Karpas-422 (cell line): ENCODE measurements at regions not wholly inside any gene's neighbourhood (a gene's known extent, or its start where the extent isn't known, plus 50 kb on each side); places are given as distances from the start of the nearest gene placed in this dataset.

ENCODE experiments used
- DNase-seq: peaks from one replicate; pipeline ENCODE4 v3.0.0-alpha.2; 2015
- H2AFZ ChIP-seq: fragments of 200-600 bp; sonication (generic); 2 replicates; pipeline ENCODE4 v1.6.1; 2014; ENCODE audit warnings: antibody characterized with exemption, low read length, mixed read lengths
- H3K27ac ChIP-seq: fragments of 200-600 bp; sonication (generic); 2 replicates; pipeline ENCODE4 v1.5.1; 2014; ENCODE audit warnings: mild to moderate bottlenecking, low read length, moderate library complexity
- H3K27me3 ChIP-seq: fragments of 200-600 bp; sonication (generic); 2 replicates; pipeline ENCODE4 v1.6.1; 2014; ENCODE audit warnings: low read length, mixed read lengths
- H3K36me3 ChIP-seq: fragments of 200-600 bp; sonication (generic); 2 replicates; pipeline ENCODE4 v1.6.1; 2014; ENCODE audit warnings: low read length, mixed read lengths; ENCODE audit not compliant: insufficient read depth
- H3K4me1 ChIP-seq: fragments of 200-600 bp; sonication (generic); 2 replicates; pipeline ENCODE4 v1.6.1; 2014; ENCODE audit warnings: mild to moderate bottlenecking, low read length, mixed read lengths
- H3K4me2 ChIP-seq: fragments of 200-600 bp; sonication (generic); 2 replicates; pipeline ENCODE4 v1.6.1; 2014; ENCODE audit warnings: low read length, low read depth, mild to moderate bottlenecking; ENCODE audit not compliant: poor library complexity, severe bottlenecking
- H3K4me3 ChIP-seq: fragments of 200-600 bp; sonication (generic); 2 replicates; pipeline ENCODE4 v1.5.1; 2014; ENCODE audit warnings: mild to moderate bottlenecking, antibody characterized with exemption, low read length, mixed read lengths
- H3K79me2 ChIP-seq: fragments of 200-600 bp; sonication (generic); 2 replicates; pipeline ENCODE4 v1.6.1; 2014; ENCODE audit warnings: mild to moderate bottlenecking, low read length, mixed read lengths
- H3K9ac ChIP-seq: fragments of 200-600 bp; sonication (generic); 2 replicates; pipeline ENCODE4 v1.6.0; 2014; ENCODE audit warnings: low read length
- H3K9me2 ChIP-seq: fragments of 200-600 bp; sonication (generic), shearing (Covaris generic); replicated peaks from 2 replicates; pipeline ENCODE4 v1.6.0; 2014; ENCODE audit warnings: mild to moderate bottlenecking, low read length, moderate library complexity; ENCODE audit not compliant: insufficient read depth
- H3K9me3 ChIP-seq: fragments of 300-700, 200-600 bp; sonication (generic); 2 replicates; pipeline ENCODE4 v1.6.1; 2014; ENCODE audit warnings: low read length, mixed read lengths
- H4K20me1 ChIP-seq: fragments of 200-600 bp; sonication (generic); 2 replicates; pipeline ENCODE4 v1.6.1; 2014; ENCODE audit warnings: mild to moderate bottlenecking, antibody characterized with exemption, low read length, low read depth; ENCODE audit not compliant: insufficient read depth

DNA sequence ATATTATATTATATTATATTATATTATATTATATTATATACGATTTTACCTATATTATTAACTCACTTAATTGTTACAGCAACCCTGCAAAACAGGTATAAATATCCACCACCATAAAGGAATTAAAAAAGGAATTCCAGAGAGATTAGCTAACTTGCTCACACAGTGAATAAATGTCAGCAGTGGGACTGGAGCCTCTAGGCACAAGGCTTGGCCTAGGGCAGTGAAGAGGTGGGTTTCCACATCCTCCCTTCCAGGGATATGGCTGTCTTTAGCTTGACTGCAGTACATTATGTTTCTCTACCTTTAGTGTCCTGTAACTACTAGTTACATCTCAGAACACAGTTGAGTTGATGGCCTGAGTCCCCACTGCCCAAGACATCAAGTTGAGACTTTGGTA, 166.9 kb downstream of the SLC15A5 start:
- Histone ChIP-seq H3K27ac (no peak overlapping the region), H3K4me2 (no peak overlapping the region), H2AFZ (no peak overlapping the region), H3K4me3 (no peak overlapping the region), H3K9me3 (no peaks in the 10 kb centered on the region), H3K9me2 (no peaks in the 10 kb centered on the region), H3K79me2 (no peaks in the 10 kb centered on the region), H4K20me1 (no peaks in the 10 kb centered on the region), H3K9ac (no peak overlapping the region), H3K36me3 (no peaks in the 10 kb centered on the region), H3K27me3 (no peaks in the 10 kb centered on the region), H3K4me1 (no peaks in the 10 kb centered on the region)
- no peak for DNase-seq

DNA sequence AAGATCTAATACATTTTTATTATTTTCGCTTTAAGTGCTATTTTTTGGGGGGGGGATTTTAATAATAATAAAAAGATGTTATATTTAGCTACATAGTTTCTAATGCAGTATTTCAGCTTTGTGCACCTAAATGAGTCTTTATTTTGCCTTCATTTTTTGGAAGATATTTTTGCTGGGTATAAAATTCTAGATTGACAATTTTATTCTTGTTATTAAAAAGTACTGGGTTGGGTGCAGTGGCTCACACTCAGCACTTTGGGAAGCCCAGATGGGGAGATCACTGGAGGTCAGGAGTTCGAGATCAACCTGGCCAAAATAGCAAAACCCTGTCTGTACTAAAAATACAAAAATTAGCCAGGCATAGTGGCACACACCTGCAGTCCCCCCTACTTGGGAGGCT, 173.6 kb downstream of the SLC15A5 start:
- DNase-seq = no peak
- Histone ChIP-seq H3K9me2 (no peaks in the 10 kb centered on the region), H3K79me2 (no peaks in the 10 kb centered on the region), H2AFZ (no peak overlapping the region), H3K4me2 (no peak overlapping the region), H3K27ac (no peak overlapping the region), H4K20me1 (no peaks in the 10 kb centered on the region), H3K27me3 (no peaks in the 10 kb centered on the region), H3K36me3 (no peaks in the 10 kb centered on the region), H3K4me3 (no peak overlapping the region), H3K9me3 (peaks cover 6% of the 10 kb centered on the region; the same call in 1 of the 2 replicates), H3K9ac (no peak overlapping the region), H3K4me1 (no peaks in the 10 kb centered on the region)

DNA sequence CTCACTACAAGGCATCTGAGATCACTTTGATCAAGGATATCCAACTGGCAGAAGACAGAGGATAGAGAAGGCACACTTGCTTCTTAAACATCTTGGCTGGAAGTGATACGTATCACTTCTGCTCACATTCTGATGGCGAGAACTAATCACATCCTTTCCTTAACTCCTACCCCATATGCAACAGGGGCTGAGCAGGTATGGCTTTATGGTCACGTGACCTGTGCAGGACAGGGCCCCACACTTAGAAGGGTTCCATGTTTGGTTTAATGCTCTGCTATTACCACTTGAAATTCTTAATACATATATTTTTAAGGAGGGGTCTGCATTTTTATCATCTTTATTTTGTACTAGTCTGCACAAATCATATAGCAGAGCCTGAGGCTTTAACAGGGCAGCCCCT, 177.3 kb downstream of the SLC15A5 start:
- H2AFZ ChIP-seq = no peak overlapping the region
- H3K9ac ChIP-seq = no peak overlapping the region
- H3K4me1 ChIP-seq = no peaks in the 10 kb centered on the region
- H3K9me2 ChIP-seq = no peaks in the 10 kb centered on the region
- H4K20me1 ChIP-seq = no peaks in the 10 kb centered on the region
- no peaks in the 10 kb centered on the region for H3K27me3 ChIP-seq
- H3K79me2 ChIP-seq = no peaks in the 10 kb centered on the region
- no peak for DNase-seq
- H3K4me3 ChIP-seq = no peak overlapping the region
- H3K36me3 ChIP-seq = no peaks in the 10 kb centered on the region
- H3K27ac ChIP-seq = no peak overlapping the region
- no peak overlapping the region for H3K4me2 ChIP-seq
- H3K9me3 ChIP-seq = peaks cover 6% of the 10 kb centered on the region; the same call in 1 of the 2 replicates

DNA sequence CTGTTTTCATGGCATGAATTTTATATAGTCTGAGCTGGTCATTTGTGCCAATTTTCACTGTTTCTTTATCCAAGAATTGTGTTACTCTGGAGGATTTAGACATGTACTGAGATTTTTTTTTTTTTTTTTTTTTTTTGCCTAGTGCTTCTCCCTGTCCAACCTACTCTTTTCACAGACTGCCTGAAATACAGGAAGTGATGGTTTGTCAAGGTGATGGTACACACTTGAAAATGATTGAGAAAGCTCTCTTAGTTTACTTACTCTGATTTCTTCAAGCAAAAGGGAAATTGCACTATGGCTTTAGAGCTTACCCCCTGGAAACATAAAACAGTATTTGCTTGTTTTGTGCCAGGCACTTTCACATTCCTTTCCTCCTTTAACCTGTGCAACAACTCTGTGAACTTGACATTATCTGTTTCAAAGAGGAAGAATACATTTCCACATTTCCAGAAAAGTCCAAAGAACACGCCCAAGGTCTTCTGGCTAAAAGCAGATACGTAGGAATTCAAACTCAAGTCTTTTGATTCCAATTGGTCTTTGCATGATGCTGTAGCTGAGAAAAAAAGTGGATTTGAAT, 181.1 kb downstream of the SLC15A5 start:
- Histone ChIP-seq H3K79me2 (no peaks in the 10 kb centered on the region), H3K4me3 (no peak overlapping the region), H4K20me1 (no peaks in the 10 kb centered on the region), H3K4me2 (no peak overlapping the region), H3K9me2 (no peaks in the 10 kb centered on the region), H3K27me3 (no peaks in the 10 kb centered on the region), H2AFZ (no peak overlapping the region), H3K9me3 (no peaks in the 10 kb centered on the region; the same call in 1 of the 2 replicates), H3K4me1 (no peaks in the 10 kb centered on the region), H3K9ac (no peak overlapping the region), H3K36me3 (no peaks in the 10 kb centered on the region), H3K27ac (no peak overlapping the region)
- no peak for DNase-seq

DNA sequence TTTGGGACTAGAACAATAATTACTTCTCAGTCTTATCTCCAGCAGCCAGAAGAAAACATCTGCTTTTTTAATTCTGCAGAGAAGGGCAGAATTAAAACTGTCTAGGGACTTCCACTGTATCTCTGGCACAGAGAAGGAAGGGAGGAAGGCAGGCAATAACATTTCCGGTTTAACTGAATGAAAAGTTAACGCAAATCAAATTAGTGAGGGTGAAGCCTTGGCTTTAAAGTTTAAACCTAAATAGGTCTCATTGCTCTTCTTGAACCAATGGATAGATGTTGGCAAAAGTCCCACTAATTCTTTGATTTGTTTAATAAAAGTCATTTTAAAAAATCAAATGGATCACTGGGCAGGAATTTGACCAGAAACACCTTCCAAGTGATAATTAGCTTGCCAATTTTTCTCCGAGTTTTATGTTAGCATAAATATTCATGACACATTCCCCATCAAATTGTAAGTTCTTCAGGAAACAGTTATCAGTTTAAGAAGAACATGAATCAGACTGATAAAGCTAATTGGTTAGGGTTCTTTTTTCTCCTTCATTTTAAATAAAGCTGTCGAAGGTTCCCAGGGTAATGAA, 181.9 kb downstream of the SLC15A5 start:
- Histone ChIP-seq H2AFZ (0 out of 2 replicates have a peak overlapping the region, but pooled peaks have one; percentile 66), H3K4me2 (no peak overlapping the region), H3K27ac (no peak overlapping the region), H3K36me3 (no peaks in the 10 kb centered on the region), H3K4me1 (no peaks in the 10 kb centered on the region), H3K9me2 (no peaks in the 10 kb centered on the region), H4K20me1 (no peaks in the 10 kb centered on the region), H3K9me3 (no peaks in the 10 kb centered on the region; the same call in 1 of the 2 replicates), H3K9ac (no peak overlapping the region), H3K4me3 (no peak overlapping the region), H3K79me2 (no peaks in the 10 kb centered on the region), H3K27me3 (no peaks in the 10 kb centered on the region)
- DNase-seq = no peak

DNA sequence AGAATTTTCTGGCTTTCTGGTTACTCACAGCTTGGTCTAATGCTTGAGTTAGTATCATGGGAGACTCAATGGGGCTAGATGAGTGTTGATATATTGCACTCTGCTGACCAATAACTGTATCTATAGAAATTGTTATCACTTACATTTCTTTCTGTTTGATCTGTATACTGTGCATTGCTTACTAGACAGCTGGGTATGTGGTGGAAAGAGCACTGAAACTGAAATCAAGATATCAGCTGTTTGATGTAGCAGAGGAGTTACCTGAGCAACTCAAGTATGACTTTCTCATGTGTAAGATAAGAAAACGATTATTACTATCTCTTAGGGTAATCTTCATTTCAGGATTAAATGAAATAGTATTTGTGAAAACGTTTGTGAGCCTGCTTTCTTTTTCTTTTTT, 183.0 kb downstream of the SLC15A5 start:
- Histone ChIP-seq H4K20me1 (no peaks in the 10 kb centered on the region), H3K9ac (no peak overlapping the region), H3K9me3 (no peaks in the 10 kb centered on the region; the same call in 1 of the 2 replicates), H2AFZ (no peak overlapping the region), H3K27me3 (no peaks in the 10 kb centered on the region), H3K4me2 (no peak overlapping the region), H3K4me3 (no peak overlapping the region), H3K27ac (no peak overlapping the region), H3K79me2 (no peaks in the 10 kb centered on the region), H3K9me2 (no peaks in the 10 kb centered on the region), H3K36me3 (no peaks in the 10 kb centered on the region), H3K4me1 (no peaks in the 10 kb centered on the region)
- DNase-seq = no peak

DNA sequence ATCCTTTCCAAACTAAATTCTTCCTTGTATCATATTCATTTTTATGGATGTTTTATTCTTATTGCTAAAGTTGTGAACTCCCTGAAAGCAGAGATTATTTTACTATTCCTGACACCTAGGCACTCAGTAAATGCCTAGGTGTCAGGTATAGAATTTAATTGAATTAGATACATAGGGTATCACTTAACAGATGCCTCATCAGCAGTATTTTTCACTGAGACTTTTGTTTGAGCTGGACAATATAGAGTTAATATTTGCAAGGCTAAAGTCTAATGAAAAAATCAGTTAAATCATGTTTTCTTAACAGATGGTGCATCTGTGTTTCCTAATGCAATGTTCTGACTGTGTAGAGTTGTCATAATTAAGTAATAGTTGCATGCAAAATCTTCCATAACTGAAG, 182.7 kb downstream of the DERA start:
- H3K27me3 ChIP-seq = no peaks in the 10 kb centered on the region
- H3K9me2 ChIP-seq = no peaks in the 10 kb centered on the region
- no peak overlapping the region for H3K9ac ChIP-seq
- H3K9me3 ChIP-seq = no peaks in the 10 kb centered on the region; the same call in 1 of the 2 replicates
- H3K36me3 ChIP-seq = no peaks in the 10 kb centered on the region
- H3K4me2 ChIP-seq = no peak overlapping the region
- H2AFZ ChIP-seq = no peak overlapping the region
- H4K20me1 ChIP-seq = no peaks in the 10 kb centered on the region
- H3K79me2 ChIP-seq = no peaks in the 10 kb centered on the region
- H3K4me3 ChIP-seq = no peak overlapping the region
- H3K4me1 ChIP-seq = no peaks in the 10 kb centered on the region
- DNase-seq = no peak
- H3K27ac ChIP-seq = no peak overlapping the region

DNA sequence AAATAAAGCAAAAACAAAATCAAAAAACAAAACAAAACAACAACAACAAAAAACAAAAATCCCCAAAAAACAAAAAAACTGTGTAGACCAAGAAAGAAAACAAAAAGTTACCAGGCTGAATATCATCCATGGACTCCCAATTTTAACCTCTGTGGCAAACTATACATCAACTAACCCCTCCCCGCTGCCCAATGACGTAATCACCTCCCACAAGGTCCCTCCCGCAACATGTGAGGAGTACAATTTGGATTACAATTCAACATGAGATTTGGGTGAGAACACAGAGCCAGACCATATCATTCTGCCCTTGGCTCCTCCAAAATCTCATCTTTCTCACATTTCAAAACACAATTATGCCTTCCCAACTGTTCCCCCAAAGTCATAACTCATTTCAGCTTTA, 179.8 kb downstream of the DERA start:
- no peak overlapping the region for H3K9ac ChIP-seq
- no peak overlapping the region for H2AFZ ChIP-seq
- H3K36me3 ChIP-seq = no peaks in the 10 kb centered on the region
- no peaks in the 10 kb centered on the region; the same call in 1 of the 2 replicates for H3K9me3 ChIP-seq
- no peak overlapping the region for H3K4me2 ChIP-seq
- no peaks in the 10 kb centered on the region for H3K79me2 ChIP-seq
- no peaks in the 10 kb centered on the region for H3K4me1 ChIP-seq
- no peak overlapping the region for H3K27ac ChIP-seq
- H3K4me3 ChIP-seq = no peak overlapping the region
- no peak for DNase-seq
- H3K27me3 ChIP-seq = no peaks in the 10 kb centered on the region
- no peaks in the 10 kb centered on the region for H3K9me2 ChIP-seq
- no peaks in the 10 kb centered on the region for H4K20me1 ChIP-seq
